Stimulated activated CD8-positive, alpha-beta memory T cell treated with anti-CD3 and anti-CD28 coated beads, Interleukin-7, amount 100 ng/mL, for 4 hours (primary cell): ENCODE measurements at regions not wholly inside any gene's neighbourhood (a gene's known extent, or its start where the extent isn't known, plus 50 kb on each side); places are given as distances from the start of the nearest gene placed in this dataset.
A peak's percentile ranks its signal among the peaks of the same experiment; 100 is the strongest.

Experiments used
- DNase-seq, 2 donors: peaks; one replicate each; pipeline ENCODE4 v3.0.0-alpha.2; 2020; ENCODE audit warnings: low read depth in 2 of 2

DNA sequence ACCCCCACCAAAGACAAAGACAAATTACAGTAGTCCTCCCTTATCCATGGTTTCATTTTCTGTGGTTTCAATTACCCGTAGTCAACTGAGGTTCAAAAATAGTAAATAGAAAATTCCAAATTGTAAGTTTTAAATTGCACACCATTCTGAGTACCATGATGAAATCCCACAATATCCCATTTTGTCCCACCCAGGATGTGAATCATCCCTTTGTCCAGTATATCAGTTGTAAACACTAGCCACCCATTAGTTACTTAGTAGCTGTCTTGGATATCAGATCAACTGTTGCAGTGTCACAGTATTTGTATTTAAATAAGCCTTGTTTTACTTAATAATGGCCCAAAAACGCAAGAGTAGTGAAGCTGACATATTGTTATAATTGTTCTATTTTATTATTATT, 364.0 kb upstream of the ARID1B start:
- DNase-seq: no peak

DNA sequence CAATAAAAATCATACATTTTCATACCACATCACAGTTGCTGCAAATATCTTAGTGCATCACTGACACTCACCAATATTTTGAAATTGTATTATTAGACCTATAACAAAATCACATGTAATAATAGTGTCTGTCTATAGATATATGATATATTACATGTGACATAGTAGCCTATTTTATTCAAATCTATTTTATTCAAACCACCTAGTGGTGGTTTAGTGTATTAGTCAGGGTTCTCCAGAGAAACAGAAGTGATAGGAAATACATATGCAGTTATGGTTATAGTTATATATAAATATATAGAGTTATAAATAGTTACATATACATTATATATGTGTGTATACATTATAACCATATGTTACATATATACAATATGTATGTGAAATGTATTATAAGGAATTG, 366.5 kb upstream of the ARID1B start:
- no peak for DNase-seq

GRCh38 chr6:156408655-156409054, 368.5 kb upstream of the ARID1B start:
- no peak for DNase-seq

DNA sequence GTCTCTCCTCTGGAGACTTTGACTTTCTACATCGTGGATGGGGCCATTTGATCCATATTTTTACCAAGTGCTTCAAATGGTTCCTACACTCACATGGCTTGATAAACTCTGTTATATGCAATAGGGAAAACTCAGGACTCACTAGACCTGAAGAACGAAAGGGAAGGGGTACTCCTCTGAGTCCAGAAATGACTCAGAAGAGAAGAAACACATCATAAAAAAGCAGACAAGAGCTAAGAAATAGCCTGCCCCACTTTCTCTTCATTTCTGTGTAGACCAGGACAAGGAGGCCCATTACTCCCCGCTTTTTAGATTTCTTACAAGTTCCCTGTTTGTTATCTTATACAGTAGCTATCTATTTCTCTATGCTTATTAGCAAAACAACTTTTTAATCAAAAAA, 369.8 kb upstream of the ARID1B start:
- no peak for DNase-seq

DNA sequence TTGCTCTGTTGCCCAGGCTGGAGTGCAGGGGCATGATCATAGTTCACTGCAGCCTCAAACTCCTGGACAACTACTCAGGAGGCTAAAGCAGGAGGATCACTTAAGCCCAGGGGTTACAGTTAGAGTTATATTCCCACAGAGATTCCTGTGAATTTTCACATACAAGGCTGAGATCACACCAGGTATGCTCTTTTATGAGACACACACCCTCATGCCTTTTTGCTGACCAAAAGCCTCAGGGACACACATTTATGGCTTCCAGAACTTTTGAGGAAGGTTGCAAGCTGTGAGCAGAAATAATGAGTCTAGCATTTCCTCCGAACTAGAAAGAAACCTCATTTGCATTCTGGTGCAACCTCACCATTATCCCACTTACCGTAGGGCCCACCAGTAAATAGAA, 370.5 kb upstream of the ARID1B start:
- DNase-seq: no peak

- DNase-seq: no peak
These were observed 371.1 kb upstream of the ARID1B start for GRCh38 chr6:156406099-156406498.

- DNase-seq: no peak
These were observed 374.6 kb upstream of the ARID1B start for GRCh38 chr6:156402628-156403027.

DNA sequence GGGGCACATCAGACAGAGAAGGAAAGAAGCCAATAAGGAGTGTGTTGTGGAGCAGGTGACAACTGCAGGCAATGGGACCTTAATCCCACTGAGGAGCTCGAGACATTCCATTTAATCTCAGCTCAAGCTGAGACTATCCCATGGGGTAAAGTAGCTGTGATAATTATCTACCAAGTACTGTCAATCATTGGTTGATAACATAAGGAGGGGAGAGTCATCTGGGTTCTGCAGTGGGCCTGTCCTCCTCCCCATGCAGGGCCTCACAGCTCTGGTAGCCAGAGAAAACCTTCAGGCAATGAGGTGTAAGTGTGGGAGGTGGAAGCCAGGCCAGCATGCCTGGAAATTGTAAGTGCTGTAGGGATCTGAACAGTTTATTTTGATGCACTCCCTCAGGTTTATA, 375.0 kb upstream of the ARID1B start:
- DNase-seq: no peak

- DNase-seq: no peak
These were observed 376.7 kb upstream of the ARID1B start for GRCh38 chr6:156400487-156400886.

- DNase-seq: no peak
These were observed 378.2 kb upstream of the ARID1B start for GRCh38 chr6:156398966-156399365.

DNA sequence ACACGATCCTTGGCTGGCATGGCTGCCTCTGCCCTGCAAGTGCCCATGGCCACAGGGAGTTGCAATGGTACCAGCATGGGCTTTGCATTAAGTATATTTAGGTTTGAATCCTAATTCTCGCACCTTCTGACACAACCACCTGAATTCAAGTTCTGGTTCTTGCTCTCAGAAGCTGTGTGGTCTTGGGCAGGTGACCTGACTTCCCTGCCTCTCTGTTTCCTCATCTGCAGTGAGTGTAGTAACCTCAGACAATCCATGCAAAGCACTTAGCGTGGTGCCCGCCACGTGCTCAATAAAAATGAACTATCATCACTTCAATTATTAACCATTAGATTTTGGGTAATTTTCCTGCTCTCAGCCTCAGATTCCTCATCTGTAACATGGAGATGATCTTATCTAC, 378.8 kb upstream of the ARID1B start:
- no peak for DNase-seq

DNA sequence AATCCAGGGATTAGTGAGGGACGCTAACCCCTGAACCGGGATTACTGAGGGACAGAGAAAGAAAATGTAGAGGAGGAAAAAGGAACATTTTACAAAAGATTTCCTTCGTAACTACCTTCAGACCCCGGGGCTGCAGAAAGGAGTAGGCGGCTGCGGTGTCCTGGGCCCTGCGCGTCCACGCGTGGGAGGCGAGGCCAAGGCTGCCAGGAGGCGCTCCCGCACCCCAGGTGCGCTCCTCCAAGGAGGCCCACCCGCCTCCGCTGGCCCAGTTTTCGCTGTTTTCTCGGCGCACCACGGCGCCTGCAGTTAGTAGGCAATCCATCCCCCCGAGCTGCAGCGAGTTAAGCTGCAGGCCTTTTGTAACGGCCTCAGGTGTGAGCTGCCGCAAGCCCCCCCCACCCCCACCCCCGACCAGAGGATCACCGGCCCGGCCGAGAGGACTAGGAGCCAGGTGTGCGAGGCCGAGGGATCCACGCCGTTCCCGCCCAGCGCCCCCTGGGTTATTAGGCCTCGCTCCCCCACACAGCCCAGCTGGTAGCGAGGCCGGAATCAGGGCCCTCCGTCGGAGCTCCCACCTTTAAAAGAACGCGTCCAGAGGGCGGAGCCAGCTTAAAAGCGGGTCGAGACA, 380.3 kb upstream of the ARID1B start:
- DNase-seq: peak in 1 of 2 donors; percentile 7

- no peak for DNase-seq
These were observed 381.0 kb upstream of the ARID1B start for GRCh38 chr6:156396068-156396771.

- DNase-seq: peak in 1 of 2 donors; percentile 19
These were observed 381.9 kb upstream of the ARID1B start for GRCh38 chr6:156395276-156395675.

DNA sequence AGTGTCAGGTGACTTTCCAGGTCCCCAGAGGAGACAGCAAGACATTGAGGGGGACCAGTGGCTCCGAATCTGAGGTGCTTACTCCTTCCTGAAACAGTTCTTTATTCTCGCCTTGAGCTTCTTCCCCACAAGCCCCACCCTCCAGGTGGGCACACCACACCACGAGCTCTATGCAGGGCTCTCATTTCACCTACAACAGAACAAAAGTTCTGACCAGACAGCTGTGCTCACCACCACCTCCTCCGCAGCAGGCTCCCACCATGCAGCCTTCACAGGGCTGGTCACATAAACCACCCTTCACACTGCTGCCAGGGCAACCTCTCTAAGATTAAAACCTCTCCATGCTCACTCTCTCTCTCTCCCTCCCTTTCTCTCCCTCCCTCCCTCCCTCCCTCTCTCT, 384.5 kb upstream of the ARID1B start:
- DNase-seq: no peak

GRCh38 chr6:156391977-156392376, 385.2 kb upstream of the ARID1B start:
- no peak for DNase-seq

- no peak for DNase-seq
These were observed 386.0 kb upstream of the ARID1B start for GRCh38 chr6:156391061-156391672.

DNA sequence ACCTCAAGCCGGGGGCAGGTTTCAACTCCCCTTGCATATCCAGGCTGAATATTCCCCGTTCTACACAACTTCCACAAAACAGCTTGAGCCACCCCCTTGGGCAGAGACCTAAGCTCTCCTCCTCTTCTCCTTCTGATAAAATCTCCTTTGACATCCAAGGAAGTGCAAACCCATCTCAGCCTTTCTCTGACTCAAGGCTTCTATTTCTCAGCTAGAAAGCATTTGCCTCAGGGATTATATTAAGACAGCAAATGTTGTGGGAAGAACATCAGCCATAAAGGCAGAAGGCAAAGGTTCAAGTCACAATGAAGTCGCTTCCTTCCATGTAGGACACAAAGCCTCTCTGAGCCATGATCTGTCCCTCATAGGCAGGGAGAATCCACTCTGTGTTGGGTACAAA, 386.6 kb upstream of the ARID1B start:
- DNase-seq: no peak

GRCh38 chr6:156389296-156389695, 387.9 kb upstream of the ARID1B start:
- no peak for DNase-seq

DNA sequence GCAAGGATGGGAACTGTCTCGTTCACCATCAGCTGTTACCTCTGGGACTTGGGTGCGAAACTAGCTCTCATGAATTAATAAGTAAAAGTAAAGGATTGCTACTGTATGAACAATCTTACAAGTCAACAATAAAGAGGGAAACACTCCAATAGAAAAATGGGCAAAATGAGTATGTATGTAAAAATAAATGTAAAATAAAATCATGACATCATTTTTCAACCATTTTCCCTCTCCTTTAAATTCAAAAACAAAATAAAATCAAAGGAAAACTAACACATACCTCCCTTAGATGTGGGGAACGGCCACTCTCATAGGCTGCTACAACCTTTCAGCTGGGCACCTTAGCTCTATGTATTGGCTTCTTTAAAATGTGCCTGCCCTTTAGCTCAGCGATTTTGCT, 389.7 kb upstream of the ARID1B start:
- DNase-seq: no peak

DNA sequence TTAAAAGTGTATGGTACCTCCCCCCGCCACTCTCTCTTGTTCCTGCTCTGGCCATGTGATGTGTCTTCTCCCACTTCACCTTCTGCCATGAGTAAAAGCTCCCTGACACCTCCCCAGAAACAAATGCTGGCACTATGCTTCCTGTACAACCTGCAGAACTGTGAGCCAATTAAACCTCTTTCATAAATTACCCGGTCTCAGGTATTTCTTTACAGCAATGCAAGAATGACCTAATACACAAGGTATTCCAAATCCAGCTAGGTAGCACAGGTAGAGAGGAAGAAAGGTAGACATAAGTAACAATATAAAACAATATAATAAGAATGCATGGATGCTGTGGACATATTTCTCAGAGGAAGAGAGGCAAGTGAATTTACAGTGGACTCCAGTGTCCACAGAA, 394.1 kb upstream of the ARID1B start:
- DNase-seq: no peak

- DNase-seq: no peak
These were observed 397.5 kb upstream of the ARID1B start for GRCh38 chr6:156379392-156380289.
